Prostate gland (tissue), 2 donors: ENCODE measurements at regions not wholly inside any gene's neighbourhood (a gene's known extent, or its start where the extent isn't known, plus 50 kb on each side); places are given as distances from the start of the nearest gene placed in this dataset.

ENCODE experiments used
- DNase-seq: peaks from one replicate; pipeline ENCODE4 v3.0.0-alpha.2; 2019; ENCODE audit warnings: low spot score
- H3K27ac ChIP-seq, 2 donors: fragments of 200-600 bp; sonication (generic); 2 replicates each; pipeline ENCODE4 v1.5.1; 2017 to 2019
- H3K27me3 ChIP-seq: fragments of 200-600 bp; sonication (generic); replicated peaks from 2 replicates; pipeline ENCODE4 v1.5.1; 2019; ENCODE audit not compliant: insufficient read depth
- H3K36me3 ChIP-seq, 2 donors: fragments of 200-600 bp; sonication (generic); 1 replicate in 1 of 2; 2 replicates in 1 of 2; pipeline versions ENCODE4 v1.5.1 to v1.8.1; 2017 to 2019
- H3K4me1 ChIP-seq: fragments of 200-600 bp; sonication (generic); replicated peaks from 2 replicates; pipeline ENCODE4 v1.5.1; 2019
- H3K4me3 ChIP-seq, 2 donors: fragments of 200-600 bp; sonication (generic); 2 replicates each; pipeline ENCODE4 v1.5.1; 2017 to 2019
- H3K9me3 ChIP-seq: fragments of 200-600 bp; sonication (generic); 2 replicates; pipeline ENCODE4 v1.5.1; 2017
- POLR2A ChIP-seq: fragments of 450-650 bp; IDR thresholded peaks from one replicate; pipeline ENCODE4 v1.6.1; 2016; ENCODE audit warnings: antibody characterized with exemption, mild to moderate bottlenecking
- POLR2AphosphoS5 ChIP-seq: sonication (generic); formaldehyde crosslinking; IDR thresholded peaks from one replicate; pipeline ENCODE4 v1.6.1; 2017; ENCODE audit warnings: antibody characterized with exemption
- WGBS: methylation state at CpG from one replicate; pipeline ENCODE4 v1.1.5; 2018; 5-methylcytosine and 5-hydroxymethylcytosine counted together
- intact Hi-C: fragments of 100-400 bp; cut with DNase I; formaldehyde crosslinking; loops from one replicate; pipeline ENCODE4 v1.14.2; 2022
- TF ChIP-seq, protein P1 (sequence below), 4 experiments: fragments of 200-600 bp in 2 of 4; fragments of 450-650 bp in 2 of 4; sonication (generic) in 2 of 4; IDR thresholded peaks; 1 replicate in 3 of 4; 2 replicates in 1 of 4; pipeline ENCODE4 v1.5.1; 2016 to 2019; ENCODE audit warnings: antibody characterized with exemption in 4 of 4, mild to moderate bottlenecking in 2 of 4, moderate library complexity in 2 of 4

DNA sequence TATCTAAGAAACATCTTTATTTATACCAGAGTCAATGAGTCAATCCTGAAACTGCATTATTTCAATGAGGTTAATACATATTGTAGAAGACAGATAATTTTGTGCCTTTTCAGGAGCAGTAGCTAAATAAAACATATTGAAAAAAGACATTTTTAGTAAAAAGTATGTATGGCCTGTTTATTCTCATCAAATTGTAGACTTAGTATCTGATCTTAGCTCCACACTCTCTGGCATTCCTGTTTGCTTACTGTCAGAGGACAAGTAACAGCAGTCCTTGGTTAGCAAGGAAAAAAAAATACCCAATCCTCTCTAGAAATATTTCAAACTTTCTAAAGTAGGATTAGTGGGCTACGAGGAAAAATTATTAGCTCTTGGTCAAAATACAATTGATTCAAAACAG is 50.5 kb upstream of the GUCY1A1 start:
- no peaks in the 10 kb centered on the region for H3K27me3 ChIP-seq
- TF ChIP-seq, protein P1, sequence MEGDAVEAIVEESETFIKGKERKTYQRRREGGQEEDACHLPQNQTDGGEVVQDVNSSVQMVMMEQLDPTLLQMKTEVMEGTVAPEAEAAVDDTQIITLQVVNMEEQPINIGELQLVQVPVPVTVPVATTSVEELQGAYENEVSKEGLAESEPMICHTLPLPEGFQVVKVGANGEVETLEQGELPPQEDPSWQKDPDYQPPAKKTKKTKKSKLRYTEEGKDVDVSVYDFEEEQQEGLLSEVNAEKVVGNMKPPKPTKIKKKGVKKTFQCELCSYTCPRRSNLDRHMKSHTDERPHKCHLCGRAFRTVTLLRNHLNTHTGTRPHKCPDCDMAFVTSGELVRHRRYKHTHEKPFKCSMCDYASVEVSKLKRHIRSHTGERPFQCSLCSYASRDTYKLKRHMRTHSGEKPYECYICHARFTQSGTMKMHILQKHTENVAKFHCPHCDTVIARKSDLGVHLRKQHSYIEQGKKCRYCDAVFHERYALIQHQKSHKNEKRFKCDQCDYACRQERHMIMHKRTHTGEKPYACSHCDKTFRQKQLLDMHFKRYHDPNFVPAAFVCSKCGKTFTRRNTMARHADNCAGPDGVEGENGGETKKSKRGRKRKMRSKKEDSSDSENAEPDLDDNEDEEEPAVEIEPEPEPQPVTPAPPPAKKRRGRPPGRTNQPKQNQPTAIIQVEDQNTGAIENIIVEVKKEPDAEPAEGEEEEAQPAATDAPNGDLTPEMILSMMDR (IDR thresholded peaks at IDR 0.05): no peak
- TF ChIP-seq POLR2A: no peak
- no peak for TF ChIP-seq POLR2AphosphoS5
- 90% methylated on average over 1 of the region's 1 CpG for WGBS

DNA sequence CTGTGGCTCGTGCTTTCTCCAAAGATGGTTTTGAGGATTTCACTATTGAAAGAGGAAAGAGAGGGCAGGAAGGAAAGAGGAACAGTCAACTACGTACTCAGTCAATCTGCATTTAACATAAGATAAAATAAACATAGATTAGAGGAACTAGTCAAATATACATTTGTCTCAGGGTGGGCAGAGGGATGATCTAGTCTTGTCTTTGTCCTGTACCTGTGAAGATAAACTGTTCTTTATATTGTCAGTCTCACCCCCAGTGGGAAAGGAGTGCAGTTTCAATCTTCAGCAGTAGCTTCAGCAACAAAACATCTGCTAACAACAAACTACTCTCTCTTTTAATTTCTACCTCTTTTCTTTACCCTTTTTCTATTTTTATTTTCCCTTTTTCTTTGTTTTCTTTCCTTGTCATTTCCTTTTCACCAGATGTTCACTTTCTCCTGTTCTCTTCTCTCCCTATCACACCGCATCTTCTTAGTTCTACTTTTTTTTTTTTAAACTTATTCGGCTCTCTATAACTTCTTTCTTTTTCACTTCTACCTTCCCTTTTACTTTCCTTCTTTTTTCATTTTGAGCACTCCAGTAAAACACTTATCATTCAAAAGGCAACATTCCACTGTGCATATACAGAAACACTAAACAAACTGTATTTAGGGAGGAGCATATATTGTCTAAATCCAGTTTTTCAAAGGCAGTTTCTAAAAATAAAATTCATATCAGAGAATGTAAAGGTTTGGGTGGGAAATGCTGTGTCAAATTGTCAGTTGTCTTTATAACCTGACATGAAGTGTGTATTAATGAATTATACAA is 51.4 kb upstream of the GUCY1A1 start:
- H3K27me3 ChIP-seq: no peaks in the 10 kb centered on the region
- WGBS: 79% methylated on average over 4 of the region's 4 CpGs
- DNase-seq: no peak
- TF ChIP-seq, protein P1 (IDR thresholded peaks at IDR 0.05): no peak
- TF ChIP-seq POLR2A (no peak), POLR2AphosphoS5 (no peak)
- H3K36me3 ChIP-seq: no peaks in the 10 kb centered on the region
- no peak overlapping the region for H3K27ac ChIP-seq
- H3K4me3 ChIP-seq: no peak overlapping the region
- H3K9me3 ChIP-seq: no peaks in the 10 kb centered on the region
- H3K4me1 ChIP-seq: no peaks in the 10 kb centered on the region
- intact Hi-C loops: no loop called here

More for the DNA sequence above, 50.5 kb upstream of the GUCY1A1 start:
- no peak overlapping the region for H3K4me3 ChIP-seq
- H3K4me1 ChIP-seq: no peaks in the 10 kb centered on the region
- H3K27ac ChIP-seq: no peak overlapping the region
- H3K9me3 ChIP-seq: no peaks in the 10 kb centered on the region
- H3K36me3 ChIP-seq: no peaks in the 10 kb centered on the region
- intact Hi-C loops: no loop called here
- DNase-seq: no peak

DNA sequence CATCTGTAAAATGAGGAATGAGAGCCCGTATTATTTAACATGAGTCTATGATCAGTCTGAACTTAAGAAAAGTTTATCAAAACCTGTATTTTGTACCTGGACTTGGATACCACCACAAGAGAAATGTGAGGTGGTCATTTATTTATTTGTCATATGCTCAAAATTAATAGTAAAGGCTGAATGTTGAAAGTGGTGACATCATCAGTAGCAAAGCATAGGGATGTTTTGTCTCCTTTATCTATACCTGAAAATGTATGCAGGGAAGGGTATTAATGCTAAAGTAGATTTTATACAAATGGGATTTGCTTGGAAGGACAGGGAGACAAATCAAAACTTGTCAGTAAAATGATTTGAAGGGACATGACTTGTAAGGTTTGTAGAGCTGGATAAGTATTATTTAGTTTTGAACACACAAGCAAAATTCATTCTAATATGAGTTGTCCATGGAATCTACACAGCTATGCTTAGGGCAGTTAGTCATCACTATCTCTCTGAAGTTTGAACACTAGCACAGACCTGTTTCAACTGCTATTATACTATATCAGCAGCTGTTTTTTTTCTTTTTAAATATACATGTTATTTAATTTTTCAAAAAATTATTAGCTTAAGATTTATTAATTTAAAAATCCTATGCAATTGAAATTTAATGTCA is 52.4 kb upstream of the GUCY1A1 start:
- no peak overlapping the region for H3K4me3 ChIP-seq
- H3K27me3 ChIP-seq: no peaks in the 10 kb centered on the region
- H3K27ac ChIP-seq: no peak overlapping the region
- no peaks in the 10 kb centered on the region for H3K36me3 ChIP-seq
- TF ChIP-seq, protein P1 (IDR thresholded peaks at IDR 0.05): no peak
- TF ChIP-seq POLR2A (no peak), POLR2AphosphoS5 (no peak)
- intact Hi-C loops: no loop called here
- WGBS: 100% methylated on average over 1 of the region's 1 CpG
- no peaks in the 10 kb centered on the region for H3K4me1 ChIP-seq
- no peaks in the 10 kb centered on the region for H3K9me3 ChIP-seq
- no peak for DNase-seq

- Histone ChIP-seq H3K9me3 (no peaks in the 10 kb centered on the region), H3K36me3 (no peaks in the 10 kb centered on the region), H3K27me3 (no peaks in the 10 kb centered on the region), H3K27ac (no peak overlapping the region), H3K4me1 (no peaks in the 10 kb centered on the region), H3K4me3 (no peak overlapping the region)
- intact Hi-C loops: no loop called here
- TF ChIP-seq, protein P1 (IDR thresholded peaks at IDR 0.05): no peak
- TF ChIP-seq POLR2A (no peak), POLR2AphosphoS5 (no peak)
- 60% methylated on average over 2 of the region's 2 CpGs for WGBS
- DNase-seq: no peak
Measured at GRCh38 chr4:155612074-155612473, 54.6 kb upstream of the GUCY1A1 start.
